Lung (tissue), 11 donors: ENCODE measurements at regions not wholly inside any gene's neighbourhood (a gene's known extent, or its start where the extent isn't known, plus 50 kb on each side); places are given as distances from the start of the nearest gene placed in this dataset.

Experiments used
- ATAC-seq: fragments of 200-7000 bp; cut with Tn5 transposase; one replicate; pipeline ENCODE4 v1.9.1; 2020; ENCODE audit warnings: moderate number of reproducible peaks; ENCODE audit not compliant: insufficient read depth, low FRiP score
- DNase-seq, 3 donors: peaks; one replicate each; pipeline ENCODE4 v3.0.0-alpha.2; 2013 to 2017
- H3K27ac ChIP-seq, 2 donors: one replicate each; pipeline ENCODE4 v1.5.1; 2013; ENCODE audit warnings: mild to moderate bottlenecking in 2 of 2, moderate library complexity in 2 of 2, control low read depth in 1 of 2, inconsistent platforms in 1 of 2, low read depth in 1 of 2, low read length in 1 of 2
- H3K27me3 ChIP-seq, 3 donors: one replicate each; pipeline ENCODE4 v1.5.1; 2013; ENCODE audit warnings: low read length in 2 of 3; ENCODE audit not compliant: control insufficient read depth in 3 of 3, insufficient read depth in 3 of 3
- H3K36me3 ChIP-seq, 4 donors: one replicate each; pipeline ENCODE4 v1.5.1; 2013; ENCODE audit warnings: low read length in 4 of 4, mild to moderate bottlenecking in 1 of 4, moderate library complexity in 1 of 4; ENCODE audit not compliant: control insufficient read depth in 4 of 4, insufficient read depth in 4 of 4
- H3K4me1 ChIP-seq, 5 donors: one replicate each; pipeline ENCODE4 v1.5.1; 2013; ENCODE audit warnings: low read length in 5 of 5, mild to moderate bottlenecking in 2 of 5, moderate library complexity in 1 of 5; ENCODE audit not compliant: control insufficient read depth in 5 of 5, insufficient read depth in 5 of 5
- H3K4me3 ChIP-seq: one replicate; pipeline ENCODE4 v1.5.1; 2013; ENCODE audit warnings: mild to moderate bottlenecking, control low read depth, moderate library complexity
- H3K9ac ChIP-seq, 2 donors: one replicate each; pipeline ENCODE4 v1.5.1; 2013; ENCODE audit warnings: low read length in 2 of 2, control low read depth in 1 of 2; ENCODE audit not compliant: insufficient read depth in 1 of 2
- H3K9me3 ChIP-seq, 4 donors: one replicate each; pipeline ENCODE4 v1.5.1; 2013; ENCODE audit warnings: low read length in 3 of 4, mild to moderate bottlenecking in 1 of 4, moderate library complexity in 1 of 4; ENCODE audit not compliant: control insufficient read depth in 4 of 4, insufficient read depth in 3 of 4
- CTCF ChIP-seq: IDR thresholded peaks from 2 replicates; pipeline ENCODE4 v1.5.1; 2012; ENCODE audit warnings: mild to moderate bottlenecking; ENCODE audit errors: control extremely low read depth, extremely low read depth
- WGBS, 2 donors: extraction: QIAGEN DNeasy Blood & Tissue Kit; methylation state at CpG; one replicate each; pipeline ENCODE4 v1.1.7; 2013; 5-methylcytosine and 5-hydroxymethylcytosine counted together
- donor health status: control.
- donor health status: control.
- donor health status: Bipolar disorder and iron deficiency.
- donor health status: healthy.
- donor health status: DM: yes; HTN: yes; CAD: no.

- Histone ChIP-seq H3K4me3 (no peak overlapping the region), H3K36me3 (no peaks in the 10 kb centered on the region), H3K27me3 (peaks cover 0 to 3% (median 0%) of the 10 kb centered on the region in 3 donors), H3K9ac (no peak overlapping the region), H3K9me3 (peaks cover 0 to under 1% (median 0%) of the 10 kb centered on the region in 4 donors), H3K27ac (no peak overlapping the region), H3K4me1 (peaks cover 0 to 12% (median 0%) of the 10 kb centered on the region in 5 donors)
- 73 to 82% methylated on average over 4 of the region's 4 CpGs for WGBS, 2 donors
- no peak for TF ChIP-seq CTCF
- no peak for ATAC-seq
- no peak for DNase-seq
These were observed 208.4 kb upstream of the ZNF521 start for GRCh38 chr18:25560369-25560768.

GRCh38 chr18:25557011-25557410, 205.0 kb upstream of the ZNF521 start:
- no peaks in the 10 kb centered on the region for H3K27me3 ChIP-seq
- DNase-seq (peak in 2 of 3 donors; percentile 48 to 55), ATAC-seq (no peak)
- H3K4me1 ChIP-seq = peaks cover 0 to 12% (median 0%) of the 10 kb centered on the region in 5 donors
- no peak overlapping the region for H3K9ac ChIP-seq
- no peaks in the 10 kb centered on the region for H3K36me3 ChIP-seq
- no peak overlapping the region for H3K27ac ChIP-seq
- H3K9me3 ChIP-seq = peaks cover 0 to 2% (median 0%) of the 10 kb centered on the region in 4 donors
- no peak for TF ChIP-seq CTCF
- H3K4me3 ChIP-seq = no peak overlapping the region
- WGBS, 2 donors = 30 to 33% methylated on average over 7 of the region's 7 CpGs

GRCh38 chr18:25553631-25554263, 201.8 kb upstream of the ZNF521 start:
- Histone ChIP-seq H3K9me3 (peaks cover 0 to 2% (median 0%) of the 10 kb centered on the region in 4 donors), H3K4me1 (peaks cover 0 to 12% (median 0%) of the 10 kb centered on the region in 5 donors), H3K27me3 (peaks cover 0 to 2% (median 0%) of the 10 kb centered on the region in 3 donors), H3K9ac (no peak overlapping the region), H3K4me3 (no peak overlapping the region), H3K27ac (no peak overlapping the region), H3K36me3 (no peaks in the 10 kb centered on the region)
- DNase-seq (no peak), ATAC-seq (no peak)
- no peak for TF ChIP-seq CTCF
- WGBS, 2 donors = 81 to 92% methylated on average over 1 of the region's 1 CpG
